Prostate gland (tissue), 2 donors: ENCODE measurements at regions not wholly inside any gene's neighbourhood (a gene's known extent, or its start where the extent isn't known, plus 50 kb on each side); places are given as distances from the start of the nearest gene placed in this dataset.

ENCODE experiments used
- POLR2A ChIP-seq: fragments of 450-650 bp; IDR thresholded peaks from one replicate; pipeline ENCODE4 v1.6.1; 2016; ENCODE audit warnings: antibody characterized with exemption, mild to moderate bottlenecking
- POLR2AphosphoS5 ChIP-seq: sonication (generic); formaldehyde crosslinking; IDR thresholded peaks from one replicate; pipeline ENCODE4 v1.6.1; 2017; ENCODE audit warnings: antibody characterized with exemption
- TF ChIP-seq, protein P1 (sequence below), 4 experiments: fragments of 200-600 bp in 2 of 4; fragments of 450-650 bp in 2 of 4; sonication (generic) in 2 of 4; IDR thresholded peaks; 1 replicate in 3 of 4; 2 replicates in 1 of 4; pipeline ENCODE4 v1.5.1; 2016 to 2019; ENCODE audit warnings: antibody characterized with exemption in 4 of 4, mild to moderate bottlenecking in 2 of 4, moderate library complexity in 2 of 4

- TF ChIP-seq POLR2A (no peak), POLR2AphosphoS5 (no peak)
- TF ChIP-seq, protein P1, sequence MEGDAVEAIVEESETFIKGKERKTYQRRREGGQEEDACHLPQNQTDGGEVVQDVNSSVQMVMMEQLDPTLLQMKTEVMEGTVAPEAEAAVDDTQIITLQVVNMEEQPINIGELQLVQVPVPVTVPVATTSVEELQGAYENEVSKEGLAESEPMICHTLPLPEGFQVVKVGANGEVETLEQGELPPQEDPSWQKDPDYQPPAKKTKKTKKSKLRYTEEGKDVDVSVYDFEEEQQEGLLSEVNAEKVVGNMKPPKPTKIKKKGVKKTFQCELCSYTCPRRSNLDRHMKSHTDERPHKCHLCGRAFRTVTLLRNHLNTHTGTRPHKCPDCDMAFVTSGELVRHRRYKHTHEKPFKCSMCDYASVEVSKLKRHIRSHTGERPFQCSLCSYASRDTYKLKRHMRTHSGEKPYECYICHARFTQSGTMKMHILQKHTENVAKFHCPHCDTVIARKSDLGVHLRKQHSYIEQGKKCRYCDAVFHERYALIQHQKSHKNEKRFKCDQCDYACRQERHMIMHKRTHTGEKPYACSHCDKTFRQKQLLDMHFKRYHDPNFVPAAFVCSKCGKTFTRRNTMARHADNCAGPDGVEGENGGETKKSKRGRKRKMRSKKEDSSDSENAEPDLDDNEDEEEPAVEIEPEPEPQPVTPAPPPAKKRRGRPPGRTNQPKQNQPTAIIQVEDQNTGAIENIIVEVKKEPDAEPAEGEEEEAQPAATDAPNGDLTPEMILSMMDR (IDR thresholded peaks at IDR 0.05), result no peak
Measured at GRCh38 chr1:192927496-192927895, 118.7 kb downstream of the RGS2 start.
